ENCODE measurements at regions not wholly inside any gene's neighbourhood (a gene's known extent, or its start where the extent isn't known, plus 50 kb on each side); places are given as distances from the start of the nearest gene placed in this dataset.

DNA sequence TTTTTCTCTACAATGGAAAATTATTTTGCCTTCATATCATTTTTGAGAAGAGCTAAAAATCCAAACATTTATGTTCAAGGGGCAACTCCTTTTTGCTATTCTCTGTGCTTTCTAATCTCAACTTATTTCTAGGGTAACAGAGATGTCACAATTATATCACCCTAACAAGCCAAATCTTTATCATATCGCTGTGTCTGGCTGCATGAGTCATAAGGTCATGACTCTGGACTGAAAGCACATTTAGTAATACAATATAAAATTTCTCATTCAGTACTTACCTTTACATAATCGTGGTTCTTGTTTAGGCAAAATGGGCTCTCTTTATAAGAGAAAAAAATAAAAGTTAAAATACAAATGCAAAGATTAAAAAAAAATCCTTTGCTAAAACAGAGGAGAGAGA lies 326.0 kb downstream of the CASP12 start:
- TF ChIP-seq, protein P1, sequence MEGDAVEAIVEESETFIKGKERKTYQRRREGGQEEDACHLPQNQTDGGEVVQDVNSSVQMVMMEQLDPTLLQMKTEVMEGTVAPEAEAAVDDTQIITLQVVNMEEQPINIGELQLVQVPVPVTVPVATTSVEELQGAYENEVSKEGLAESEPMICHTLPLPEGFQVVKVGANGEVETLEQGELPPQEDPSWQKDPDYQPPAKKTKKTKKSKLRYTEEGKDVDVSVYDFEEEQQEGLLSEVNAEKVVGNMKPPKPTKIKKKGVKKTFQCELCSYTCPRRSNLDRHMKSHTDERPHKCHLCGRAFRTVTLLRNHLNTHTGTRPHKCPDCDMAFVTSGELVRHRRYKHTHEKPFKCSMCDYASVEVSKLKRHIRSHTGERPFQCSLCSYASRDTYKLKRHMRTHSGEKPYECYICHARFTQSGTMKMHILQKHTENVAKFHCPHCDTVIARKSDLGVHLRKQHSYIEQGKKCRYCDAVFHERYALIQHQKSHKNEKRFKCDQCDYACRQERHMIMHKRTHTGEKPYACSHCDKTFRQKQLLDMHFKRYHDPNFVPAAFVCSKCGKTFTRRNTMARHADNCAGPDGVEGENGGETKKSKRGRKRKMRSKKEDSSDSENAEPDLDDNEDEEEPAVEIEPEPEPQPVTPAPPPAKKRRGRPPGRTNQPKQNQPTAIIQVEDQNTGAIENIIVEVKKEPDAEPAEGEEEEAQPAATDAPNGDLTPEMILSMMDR (conservative IDR thresholded peaks at IDR 0.05; ENCODE audit: low read length) = no peak
- no peak for TF ChIP-seq EZH2phosphoT487 (IDR thresholded peaks at IDR 0.05; ENCODE audit: borderline replicate concordance)

Data from Loucy (cell line).